K562 (cell line): ENCODE measurements at regions not wholly inside any gene's neighbourhood (a gene's known extent, or its start where the extent isn't known, plus 50 kb on each side); places are given as distances from the start of the nearest gene placed in this dataset.

Experiments
- ATAC-seq: fragments of 200-7000 bp; cut with Tn5 transposase; 3 replicates; pipeline ENCODE4 v1.9.1; 2020; ENCODE audit warnings: moderate library complexity
- BruUV-seq: library from RNA; stranded (reverse); fragments of 400-500 nt; replicated peaks from 2 replicates; lab custom pipeline; 2021; lab: Mats Ljungman, UMichigan
- CTCF ChIA-PET: fragments of 300-600 bp; formaldehyde crosslinking; extraction: SDS; loops from one replicate; lab custom pipeline; 2021; ENCODE audit warnings: low intra/inter-chr PET ratio; lab: Yijun Ruan, JAX
- POLR2A ChIA-PET: fragments of 300-600, 350-650 bp; sonication (Branson Sonifier 250); formaldehyde crosslinking; extraction: SDS; loops from one replicate; lab custom pipeline; 2021; ENCODE audit warnings: antibody characterized with exemption, inconsistent platforms; lab: Yijun Ruan, JAX
- DNase-seq, 4 experiments: peaks; one replicate each; pipeline versions ENCODE4 v3.0.0 to v3.0.0-alpha.2; 2011 to 2018; ENCODE audit warnings: low spot score in 3 of 4, mixed read lengths in 3 of 4; ENCODE audit errors: extremely low read depth in 1 of 4
- FAIRE-seq: peaks from 2 replicates; lab custom pipeline; 2011; peaks lifted over from hg19 to GRCh38; lab: Jason Lieb, UNC
- H2AFZ ChIP-seq: 2 replicates; pipeline ENCODE4 v1.6.0; 2011; ENCODE audit warnings: low read depth, low read length, control low read depth, inconsistent platforms
- H3K27ac ChIP-seq: fragments of 200-600 bp; 3 replicates; pipeline ENCODE4 v1.8.0; 2011; ENCODE audit warnings: low read depth, mild to moderate bottlenecking, control low read depth, inconsistent platforms, low read length, moderate library complexity, mixed read lengths; ENCODE audit errors: extremely low read depth
- H3K27me3 ChIP-seq, 2 experiments: fragments of 300-600 bp in 1 of 2; 2 replicates in 1 of 2; 3 replicates in 1 of 2; pipeline versions ENCODE4 v1.6.0 to v1.8.0; 2011; ENCODE audit warnings: inconsistent platforms in 2 of 2, low read length in 2 of 2, mild to moderate bottlenecking in 1 of 2, mixed read lengths in 1 of 2, moderate library complexity in 1 of 2; ENCODE audit not compliant: control insufficient read depth in 2 of 2, insufficient read depth in 2 of 2
- H3K36me3 ChIP-seq: fragments of 300-600 bp; 3 replicates; pipeline ENCODE4 v1.8.0; 2011; ENCODE audit warnings: mild to moderate bottlenecking, low read length, inconsistent platforms; ENCODE audit not compliant: control insufficient read depth, insufficient read depth
- H3K4me1 ChIP-seq, 2 experiments: fragments of 200-600 bp in 1 of 2; replicated peaks in 1 of 2; 2 replicates in 1 of 2; 3 replicates in 1 of 2; pipeline versions ENCODE4 v1.5.1 to v1.8.0; 2011; ENCODE audit warnings: inconsistent platforms in 2 of 2, low read length in 2 of 2, mild to moderate bottlenecking in 1 of 2, mixed read lengths in 1 of 2, moderate library complexity in 1 of 2; ENCODE audit not compliant: control insufficient read depth in 2 of 2, insufficient read depth in 2 of 2
- H3K4me2 ChIP-seq: 2 replicates; pipeline ENCODE4 v1.6.1; 2011; ENCODE audit warnings: low read length, control low read depth, inconsistent platforms, mixed read lengths; ENCODE audit not compliant: insufficient read depth
- H3K4me3 ChIP-seq: fragments of 200-600 bp; sonication (generic), shearing (Covaris generic); 2 replicates; pipeline ENCODE4 v1.5.1; 2016; ENCODE audit warnings: control low read depth, inconsistent platforms
- H3K79me2 ChIP-seq: fragments of 200-600 bp; 3 replicates; pipeline ENCODE4 v1.8.0; 2011; ENCODE audit warnings: low read length, inconsistent platforms; ENCODE audit not compliant: control insufficient read depth, insufficient read depth
- H3K9ac ChIP-seq, 2 experiments: 2 replicates each; pipeline versions ENCODE4 v1.6.0 to v1.6.1; 2011; ENCODE audit warnings: low read depth in 2 of 2, low read length in 2 of 2, control low read depth in 1 of 2, inconsistent platforms in 1 of 2, mild to moderate bottlenecking in 1 of 2, mixed read lengths in 1 of 2; ENCODE audit not compliant: insufficient read depth in 1 of 2
- H3K9me1 ChIP-seq: one replicate; pipeline ENCODE4 v1.6.0; 2011; ENCODE audit warnings: inconsistent platforms, mild to moderate bottlenecking, low read length, moderate library complexity; ENCODE audit not compliant: control insufficient read depth, insufficient read depth
- H3K9me3 ChIP-seq: replicated peaks from 2 replicates; pipeline ENCODE4 v1.5.1; 2011; ENCODE audit warnings: low read depth, low read length, inconsistent platforms; ENCODE audit not compliant: control insufficient read depth, insufficient read depth
- H4K20me1 ChIP-seq: replicated peaks from 2 replicates; pipeline ENCODE4 v1.6.1; 2011; ENCODE audit warnings: low read length, inconsistent platforms, mixed read lengths; ENCODE audit not compliant: control insufficient read depth, insufficient read depth
- CBFB ChIP-seq: sonication (generic); formaldehyde crosslinking; IDR thresholded peaks from 2 replicates; pipeline ENCODE4 v1.4.0; 2020; ENCODE audit warnings: mild to moderate bottlenecking, missing genetic modification reagents
- CEBPG ChIP-seq, 3 experiments: fragments of 200-800 bp in 1 of 3; sonication (Bioruptor generic) in 1 of 3; sonication (generic) in 1 of 3; formaldehyde crosslinking in 1 of 3; IDR thresholded peaks in 2 of 3; conservative IDR thresholded peaks in 1 of 3; 2 replicates each; pipeline versions ENCODE4 v1.6.1 to v1.8.0; 2016 to 2022; ENCODE audit warnings: missing compliant biosample characterization in 2 of 3, missing genetic modification characterization in 2 of 3, mild to moderate bottlenecking in 1 of 3, missing genetic modification reagents in 1 of 3
- CREBBP ChIP-seq: IDR thresholded peaks from one replicate; pipeline ENCODE4 v1.6.1; 2012; ENCODE audit warnings: low read depth, mild to moderate bottlenecking, control low read depth, inconsistent platforms, low read length
- CTBP1 ChIP-seq: fragments of 450-650 bp; IDR thresholded peaks from 2 replicates; pipeline ENCODE4 v1.6.1; 2016; ENCODE audit warnings: borderline replicate concordance
- DIDO1 ChIP-seq: fragments of 450-650 bp; IDR thresholded peaks from 2 replicates; pipeline ENCODE4 v1.6.1; 2016; ENCODE audit warnings: low read depth, missing biosample characterization, missing genetic modification characterization
- FOXK2 ChIP-seq, 2 experiments: fragments of 450-650 bp; IDR thresholded peaks in 1 of 2; conservative IDR thresholded peaks in 1 of 2; 2 replicates each; pipeline ENCODE4 v1.6.1; 2016; ENCODE audit warnings: low read depth in 2 of 2, mild to moderate bottlenecking in 1 of 2
- FOXO4 ChIP-seq: fragments of 450-650 bp; formaldehyde crosslinking; IDR thresholded peaks from 2 replicates; pipeline ENCODE4 v1.4.0; 2020; ENCODE audit warnings: mild to moderate bottlenecking, moderate library complexity
- GMEB1 ChIP-seq: fragments of 250-450 bp; sonication (Bioruptor Pico); IDR thresholded peaks from 2 replicates; pipeline ENCODE4 v1.4.0; 2020; ENCODE audit warnings: mild to moderate bottlenecking
- HDAC2 ChIP-seq: fragments of 450-650 bp; IDR thresholded peaks from 2 replicates; pipeline ENCODE4 v1.6.1; 2016; ENCODE audit warnings: mild to moderate bottlenecking
- HNRNPUL1 ChIP-seq: fragments of 200-400 bp; formaldehyde crosslinking; IDR thresholded peaks from 2 replicates; pipeline ENCODE4 v1.6.1; 2017; ENCODE audit warnings: low read length
- MCM5 ChIP-seq: fragments of 450-650 bp; IDR thresholded peaks from 2 replicates; pipeline ENCODE4 v1.6.1; 2016; ENCODE audit warnings: low read depth
- PKNOX1 ChIP-seq: fragments of 450-650 bp; IDR thresholded peaks from 2 replicates; pipeline ENCODE4 v1.6.1; 2016
- PRMT5 ChIP-seq: sonication (generic); formaldehyde crosslinking; IDR thresholded peaks from 2 replicates; pipeline ENCODE4 v1.5.0; 2020; ENCODE audit warnings: missing genetic modification reagents
- SIRT6 ChIP-seq: IDR thresholded peaks from one replicate; pipeline ENCODE4 v1.6.1; 2012; ENCODE audit warnings: low read depth, mild to moderate bottlenecking, control low read depth, inconsistent platforms, low read length, moderate library complexity
- ZBTB2 ChIP-seq: fragments of 450-650 bp; IDR thresholded peaks from 2 replicates; pipeline ENCODE4 v1.6.1; 2016; ENCODE audit warnings: antibody characterized with exemption
- ZEB2 ChIP-seq: fragments of 450-650 bp; IDR thresholded peaks from 2 replicates; pipeline ENCODE4 v1.6.1; 2016
- WGBS: fragments of 100-300 bp; shearing (Covaris generic); methylation state at CpG from one replicate; pipeline ENCODE4 v1.1.6; 2016; ENCODE audit warnings: low coverage, mixed read lengths; ENCODE audit not compliant: insufficient coverage; ENCODE audit errors: missing lambda C conversion rate; 5-methylcytosine and 5-hydroxymethylcytosine counted together
- in situ Hi-C: fragments of 300-500 bp; cut with MboI; formaldehyde crosslinking; loops from 4 replicates; pipeline ENCODE4 v1.15.0; 2018; ENCODE audit warnings: inconsistent platforms, mixed read lengths
- intact Hi-C: fragments of 100-400 bp; cut with micrococcal nuclease; formaldehyde crosslinking; loops from 2 replicates; pipeline ENCODE4 v1.14.2; 2022

GRCh38 chr11:11081288-11081687, 223.4 kb upstream of the ZBED5 start:
- no peak overlapping the region for H3K27ac ChIP-seq
- H3K9me3 ChIP-seq = no peaks in the 10 kb centered on the region
- no peaks in the 10 kb centered on the region for H3K9me1 ChIP-seq
- no TSS peak for BruUV-seq
- no peak for TF ChIP-seq FOXO4
- no peak for TF ChIP-seq ZEB2
- no peak for TF ChIP-seq CBFB (CRISPR knock-in tag)
- TF ChIP-seq CTBP1 = no peak
- TF ChIP-seq HDAC2 = no peak
- no peak for TF ChIP-seq GMEB1 (CRISPR knock-in tag)
- TF ChIP-seq PKNOX1 = no peak
- TF ChIP-seq CEBPG (CRISPR knock-in tag; IDR thresholded peaks at IDR 0.05) = no peak
- TF ChIP-seq CEBPG (tag; conservative IDR thresholded peaks at IDR 0.05 in 1 of 2, IDR thresholded peaks at IDR 0.05 in 1 of 2) = no peak
- no peak for TF ChIP-seq MCM5
- TF ChIP-seq CREBBP = no peak
- no peak for TF ChIP-seq PRMT5 (CRISPR knock-in tag)
- no peak for TF ChIP-seq ZBTB2
- TF ChIP-seq FOXK2 (conservative IDR thresholded peaks at IDR 0.05 in 1 of 2, IDR thresholded peaks at IDR 0.05 in 1 of 2; ENCODE audit: low read depth in 2 of 2) = no peak
- no peak for TF ChIP-seq SIRT6
- TF ChIP-seq DIDO1 (tag) = no peak
- TF ChIP-seq HNRNPUL1 = no peak
- intact Hi-C loops (no loop called here), in situ Hi-C loops (no loop called here)
- CTCF ChIA-PET = no interaction called here
- WGBS = 0% methylated on average over 4 of the region's 4 CpGs
- DNase-seq = no peak
- no peaks in the 10 kb centered on the region for H3K79me2 ChIP-seq
- no peak for FAIRE-seq
- H3K9ac ChIP-seq = no peak overlapping the region
- H4K20me1 ChIP-seq = no peaks in the 10 kb centered on the region; the same call in 1 of the 2 replicates
- POLR2A ChIA-PET = interaction anchor here (1.5 kb wide), 1 partner anchor 10 kb away, joined by 3 read pairs; no protein-coding TSS in a partner anchor
- H3K4me1 ChIP-seq = no peaks in the 10 kb centered on the region
- no peak overlapping the region for H2AFZ ChIP-seq
- H3K27me3 ChIP-seq = 0 out of 5 replicates have a peak, but pooled peaks cover 0 to 2% of the 10 kb centered on the region in 2 experiments
- H3K36me3 ChIP-seq = no peaks in the 10 kb centered on the region
- no peak overlapping the region for H3K4me2 ChIP-seq
- no peak for ATAC-seq
- no peak overlapping the region for H3K4me3 ChIP-seq
